Body of pancreas (tissue), 4 donors: ENCODE measurements at regions not wholly inside any gene's neighbourhood (a gene's known extent, or its start where the extent isn't known, plus 50 kb on each side); places are given as distances from the start of the nearest gene placed in this dataset.

Experiments
- ATAC-seq: fragments of 150-250 bp; one replicate; pipeline ENCODE4 v1.9.1; 2016
- DNase-seq, 4 donors: peaks; one replicate each; pipeline ENCODE4 v3.0.0-alpha.2; 2019
- H3K27ac ChIP-seq, 4 donors: fragments of 200-600 bp; sonication (generic); 1 replicate in 3 of 4; 2 replicates in 1 of 4; pipeline versions ENCODE4 v1.5.1 to v1.6.1; 2016 to 2019; ENCODE audit warnings: mild to moderate bottlenecking in 1 of 4, mixed read lengths in 1 of 4, moderate library complexity in 1 of 4
- H3K27me3 ChIP-seq, 2 donors: fragments of 200-600 bp; sonication (generic); one replicate each; pipeline ENCODE4 v1.6.0; 2016; ENCODE audit warnings: mild to moderate bottlenecking in 1 of 2
- H3K36me3 ChIP-seq, 2 donors: fragments of 200-600 bp; sonication (generic); replicated peaks in 1 of 2; 2 replicates each; pipeline ENCODE4 v1.5.1; 2016; ENCODE audit warnings: low read depth in 2 of 2; ENCODE audit not compliant: insufficient read depth in 1 of 2
- H3K4me1 ChIP-seq: fragments of 200-600 bp; sonication (generic); one replicate; pipeline ENCODE4 v1.6.0; 2016
- H3K4me3 ChIP-seq, 2 donors: fragments of 200-600 bp; sonication (generic); 1 replicate in 1 of 2; 2 replicates in 1 of 2; pipeline ENCODE4 v1.5.1; 2016 to 2019
- H3K9me3 ChIP-seq, 3 donors: fragments of 200-600 bp; sonication (generic); 1 replicate in 2 of 3; 2 replicates in 1 of 3; pipeline ENCODE4 v1.5.1; 2016
- CTCF ChIP-seq, 7 experiments: fragments of 450-650 bp in 4 of 7; fragments of 200-600 bp in 3 of 7; sonication (generic) in 3 of 7; IDR thresholded peaks; one replicate each; pipeline ENCODE4 v1.5.1; 2016 to 2019; ENCODE audit warnings: antibody characterized with exemption in 7 of 7
- POLR2A ChIP-seq, 3 donors: fragments of 450-650 bp; IDR thresholded peaks; one replicate each; pipeline ENCODE4 v1.6.1; 2016; ENCODE audit warnings: antibody characterized with exemption in 3 of 3, mild to moderate bottlenecking in 2 of 3
- WGBS, 2 donors: methylation state at CpG; one replicate each; pipeline ENCODE4 v1.1.5; 2017; 5-methylcytosine and 5-hydroxymethylcytosine counted together
- intact Hi-C: fragments of 100-400 bp; cut with DNase I; formaldehyde crosslinking; loops from one replicate; pipeline ENCODE4 v1.15.1; 2023

GRCh38 chr7:153413199-153413539, 639.0 kb upstream of the DPP6 start:
- DNase-seq (no peak), ATAC-seq (no peak)
- Histone ChIP-seq H3K36me3 (no peaks in the 10 kb centered on the region), H3K4me3 (no peak overlapping the region), H3K9me3 (peaks cover 0 to 7% (median 0%) of the 10 kb centered on the region in 3 donors), H3K27ac (no peak overlapping the region), H3K27me3 (no peaks in the 10 kb centered on the region), H3K4me1 (no peaks in the 10 kb centered on the region)
- WGBS, 2 donors: 84 to 91% methylated on average over 12 of the region's 12 CpGs
- TF ChIP-seq CTCF (IDR thresholded peaks at IDR 0.05) (no peak), POLR2A (IDR thresholded peaks at IDR 0.05) (no peak)
- intact Hi-C loops: no loop called here

GRCh38 chr7:153413540-153414287, 638.5 kb upstream of the DPP6 start:
- no peak overlapping the region for H3K27ac ChIP-seq
- WGBS, 2 donors: 83 to 87% methylated on average over 28 of the region's 28 CpGs
- H3K4me1 ChIP-seq: no peaks in the 10 kb centered on the region
- ATAC-seq (no peak), DNase-seq (no peak)
- H3K27me3 ChIP-seq: no peaks in the 10 kb centered on the region
- intact Hi-C loops: no loop called here
- TF ChIP-seq POLR2A (IDR thresholded peaks at IDR 0.05): no peak
- no peak for TF ChIP-seq CTCF (IDR thresholded peaks at IDR 0.05)
- no peaks in the 10 kb centered on the region for H3K36me3 ChIP-seq
- no peak overlapping the region for H3K4me3 ChIP-seq
- peaks cover 0 to 2% (median 0%) of the 10 kb centered on the region in 3 donors for H3K9me3 ChIP-seq

- ATAC-seq: no peak
These were observed 637.9 kb upstream of the DPP6 start for GRCh38 chr7:153414288-153414629.

GRCh38 chr7:153415632-153416031, 636.6 kb upstream of the DPP6 start:
- intact Hi-C loops: no loop called here
- DNase-seq (no peak), ATAC-seq (no peak)
- Histone ChIP-seq H3K9me3 (no peaks in the 10 kb centered on the region), H3K27ac (no peak overlapping the region), H3K36me3 (no peaks in the 10 kb centered on the region), H3K27me3 (no peaks in the 10 kb centered on the region), H3K4me1 (no peaks in the 10 kb centered on the region), H3K4me3 (no peak overlapping the region)
- 51 to 65% methylated on average over 6 of the region's 6 CpGs for whole genome bisulfite sequencing, 2 donors
- TF ChIP-seq CTCF (IDR thresholded peaks at IDR 0.05) (no peak), POLR2A (IDR thresholded peaks at IDR 0.05) (no peak)

More at GRCh38 chr7:153414288-153414629, 637.9 kb upstream of the DPP6 start:
- H3K9me3 ChIP-seq: no peaks in the 10 kb centered on the region
- no peak for DNase-seq
- H3K4me1 ChIP-seq: no peaks in the 10 kb centered on the region
- TF ChIP-seq POLR2A (IDR thresholded peaks at IDR 0.05) (no peak), CTCF (IDR thresholded peaks at IDR 0.05) (no peak)
- H3K36me3 ChIP-seq: no peaks in the 10 kb centered on the region
- H3K27ac ChIP-seq: no peak overlapping the region
- intact Hi-C loops: no loop called here
- H3K27me3 ChIP-seq: no peaks in the 10 kb centered on the region
- H3K4me3 ChIP-seq: no peak overlapping the region
